Esophagus squamous epithelium (tissue), 4 donors: ENCODE measurements at regions not wholly inside any gene's neighbourhood (a gene's known extent, or its start where the extent isn't known, plus 50 kb on each side); places are given as distances from the start of the nearest gene placed in this dataset.

Source experiments
- POLR2A ChIP-seq, 4 donors: fragments of 450-650 bp; IDR thresholded peaks; one replicate each; pipeline ENCODE4 v1.6.1; 2017; ENCODE audit warnings: antibody characterized with exemption in 4 of 4, mild to moderate bottlenecking in 4 of 4, moderate library complexity in 3 of 4
- TF ChIP-seq, protein P1 (sequence below), 6 experiments: fragments of 450-650 bp in 4 of 6; fragments of 200-600 bp in 2 of 6; sonication (generic) in 2 of 6; IDR thresholded peaks; one replicate each; pipeline ENCODE4 v1.5.1; 2016 to 2019; ENCODE audit warnings: antibody characterized with exemption in 6 of 6, mild to moderate bottlenecking in 4 of 6, moderate library complexity in 4 of 6

DNA sequence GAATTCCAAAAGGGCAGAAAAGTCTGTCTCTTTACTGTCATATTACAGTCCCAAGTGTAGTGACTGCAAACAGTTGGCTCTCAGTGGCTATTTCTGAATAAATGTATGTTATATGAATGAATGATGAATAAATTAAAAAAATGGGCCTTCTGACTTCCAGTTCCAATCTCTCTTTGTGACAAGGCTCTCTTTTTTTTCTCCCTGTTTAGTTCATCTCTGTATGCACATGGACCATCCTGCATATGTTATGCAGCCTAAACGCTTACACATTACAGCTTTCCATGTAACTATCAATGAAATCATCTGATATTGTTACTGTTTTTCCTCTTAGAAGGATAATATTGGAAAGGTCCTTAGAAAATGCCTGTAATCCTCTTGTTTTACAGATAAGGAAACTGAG is 363.0 kb downstream of the NUF2 start:
- TF ChIP-seq, protein P1, sequence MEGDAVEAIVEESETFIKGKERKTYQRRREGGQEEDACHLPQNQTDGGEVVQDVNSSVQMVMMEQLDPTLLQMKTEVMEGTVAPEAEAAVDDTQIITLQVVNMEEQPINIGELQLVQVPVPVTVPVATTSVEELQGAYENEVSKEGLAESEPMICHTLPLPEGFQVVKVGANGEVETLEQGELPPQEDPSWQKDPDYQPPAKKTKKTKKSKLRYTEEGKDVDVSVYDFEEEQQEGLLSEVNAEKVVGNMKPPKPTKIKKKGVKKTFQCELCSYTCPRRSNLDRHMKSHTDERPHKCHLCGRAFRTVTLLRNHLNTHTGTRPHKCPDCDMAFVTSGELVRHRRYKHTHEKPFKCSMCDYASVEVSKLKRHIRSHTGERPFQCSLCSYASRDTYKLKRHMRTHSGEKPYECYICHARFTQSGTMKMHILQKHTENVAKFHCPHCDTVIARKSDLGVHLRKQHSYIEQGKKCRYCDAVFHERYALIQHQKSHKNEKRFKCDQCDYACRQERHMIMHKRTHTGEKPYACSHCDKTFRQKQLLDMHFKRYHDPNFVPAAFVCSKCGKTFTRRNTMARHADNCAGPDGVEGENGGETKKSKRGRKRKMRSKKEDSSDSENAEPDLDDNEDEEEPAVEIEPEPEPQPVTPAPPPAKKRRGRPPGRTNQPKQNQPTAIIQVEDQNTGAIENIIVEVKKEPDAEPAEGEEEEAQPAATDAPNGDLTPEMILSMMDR (IDR thresholded peaks at IDR 0.05), result no peak
- no peak for TF ChIP-seq POLR2A (IDR thresholded peaks at IDR 0.05)
